ENCODE measurements at regions not wholly inside any gene's neighbourhood (a gene's known extent, or its start where the extent isn't known, plus 50 kb on each side); places are given as distances from the start of the nearest gene placed in this dataset.

DNA sequence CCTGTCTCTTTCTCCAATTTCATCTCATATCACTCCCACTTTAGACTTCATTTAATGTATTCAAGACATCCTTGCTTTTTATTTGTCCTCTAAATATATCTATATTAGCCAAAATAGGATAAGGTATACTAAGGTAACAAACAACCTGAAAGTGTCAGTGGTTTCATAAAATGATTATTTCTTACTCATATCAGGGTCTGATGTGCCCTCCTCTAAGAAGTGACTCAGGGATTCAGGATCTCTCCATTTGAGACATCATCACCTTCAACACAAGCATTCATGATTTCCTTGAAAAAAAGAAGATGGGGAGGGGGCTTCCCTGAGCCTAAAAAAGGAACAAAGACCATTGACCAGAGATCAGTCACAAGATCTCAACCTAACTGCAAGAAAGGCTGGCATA is 131.4 kb upstream of the POU2AF2 start:
- TF ChIP-seq TCF12 (IDR thresholded peaks at IDR 0.05; ENCODE audit: low read depth) (no peak), CREB1 (IDR thresholded peaks at IDR 0.05; ENCODE audit: low read depth) (no peak), EP300 (IDR thresholded peaks at IDR 0.05; ENCODE audit: borderline replicate concordance) (no peak), NFIC (IDR thresholded peaks at IDR 0.05) (no peak), TEAD4 (IDR thresholded peaks at IDR 0.05) (no peak), EGR1 (IDR thresholded peaks at IDR 0.05) (no peak), YY1 (IDR thresholded peaks at IDR 0.05; ENCODE audit: low read depth) (no peak), ZBTB7A (IDR thresholded peaks at IDR 0.05; ENCODE audit: low read depth) (no peak)
- TF ChIP-seq, protein P1, sequence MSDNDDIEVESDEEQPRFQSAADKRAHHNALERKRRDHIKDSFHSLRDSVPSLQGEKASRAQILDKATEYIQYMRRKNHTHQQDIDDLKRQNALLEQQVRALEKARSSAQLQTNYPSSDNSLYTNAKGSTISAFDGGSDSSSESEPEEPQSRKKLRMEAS (IDR thresholded peaks at IDR 0.05) = no peak
- TF ChIP-seq, protein P2, sequence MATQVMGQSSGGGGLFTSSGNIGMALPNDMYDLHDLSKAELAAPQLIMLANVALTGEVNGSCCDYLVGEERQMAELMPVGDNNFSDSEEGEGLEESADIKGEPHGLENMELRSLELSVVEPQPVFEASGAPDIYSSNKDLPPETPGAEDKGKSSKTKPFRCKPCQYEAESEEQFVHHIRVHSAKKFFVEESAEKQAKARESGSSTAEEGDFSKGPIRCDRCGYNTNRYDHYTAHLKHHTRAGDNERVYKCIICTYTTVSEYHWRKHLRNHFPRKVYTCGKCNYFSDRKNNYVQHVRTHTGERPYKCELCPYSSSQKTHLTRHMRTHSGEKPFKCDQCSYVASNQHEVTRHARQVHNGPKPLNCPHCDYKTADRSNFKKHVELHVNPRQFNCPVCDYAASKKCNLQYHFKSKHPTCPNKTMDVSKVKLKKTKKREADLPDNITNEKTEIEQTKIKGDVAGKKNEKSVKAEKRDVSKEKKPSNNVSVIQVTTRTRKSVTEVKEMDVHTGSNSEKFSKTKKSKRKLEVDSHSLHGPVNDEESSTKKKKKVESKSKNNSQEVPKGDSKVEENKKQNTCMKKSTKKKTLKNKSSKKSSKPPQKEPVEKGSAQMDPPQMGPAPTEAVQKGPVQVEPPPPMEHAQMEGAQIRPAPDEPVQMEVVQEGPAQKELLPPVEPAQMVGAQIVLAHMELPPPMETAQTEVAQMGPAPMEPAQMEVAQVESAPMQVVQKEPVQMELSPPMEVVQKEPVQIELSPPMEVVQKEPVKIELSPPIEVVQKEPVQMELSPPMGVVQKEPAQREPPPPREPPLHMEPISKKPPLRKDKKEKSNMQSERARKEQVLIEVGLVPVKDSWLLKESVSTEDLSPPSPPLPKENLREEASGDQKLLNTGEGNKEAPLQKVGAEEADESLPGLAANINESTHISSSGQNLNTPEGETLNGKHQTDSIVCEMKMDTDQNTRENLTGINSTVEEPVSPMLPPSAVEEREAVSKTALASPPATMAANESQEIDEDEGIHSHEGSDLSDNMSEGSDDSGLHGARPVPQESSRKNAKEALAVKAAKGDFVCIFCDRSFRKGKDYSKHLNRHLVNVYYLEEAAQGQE (IDR thresholded peaks at IDR 0.05; ENCODE audit: low read depth) = no peak

DNA sequence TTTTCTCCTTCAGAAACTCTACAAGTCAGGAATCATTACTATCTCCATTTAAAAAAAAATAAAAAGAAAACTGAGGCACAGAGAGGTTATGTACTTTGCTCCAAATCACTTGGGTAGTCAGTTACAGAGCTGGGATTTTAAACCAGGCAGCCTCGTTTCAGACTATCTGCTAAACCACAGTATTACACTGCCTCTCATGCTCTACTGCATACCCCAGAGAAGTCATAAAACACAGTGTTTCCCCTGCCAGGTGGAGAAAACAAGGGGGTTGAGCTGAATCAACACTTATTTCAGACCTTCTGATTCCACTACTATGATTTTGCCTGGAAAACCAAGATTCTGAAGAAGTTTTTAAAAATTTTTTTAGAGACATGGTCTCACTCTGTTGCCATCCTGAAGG is 132.9 kb upstream of the POU2AF2 start:
- no peak for TF ChIP-seq EGR1 (IDR thresholded peaks at IDR 0.05)
- TF ChIP-seq YY1 (IDR thresholded peaks at IDR 0.05; ENCODE audit: low read depth) = no peak
- TF ChIP-seq RAD21 (IDR thresholded peaks at IDR 0.05; ENCODE audit: low read depth) = no peak
- no peak for TF ChIP-seq TCF12 (IDR thresholded peaks at IDR 0.05; ENCODE audit: low read depth)
- no peak for TF ChIP-seq EP300 (IDR thresholded peaks at IDR 0.05; ENCODE audit: borderline replicate concordance)
- TF ChIP-seq, protein P2 (IDR thresholded peaks at IDR 0.05; ENCODE audit: low read depth) = no peak

DNA sequence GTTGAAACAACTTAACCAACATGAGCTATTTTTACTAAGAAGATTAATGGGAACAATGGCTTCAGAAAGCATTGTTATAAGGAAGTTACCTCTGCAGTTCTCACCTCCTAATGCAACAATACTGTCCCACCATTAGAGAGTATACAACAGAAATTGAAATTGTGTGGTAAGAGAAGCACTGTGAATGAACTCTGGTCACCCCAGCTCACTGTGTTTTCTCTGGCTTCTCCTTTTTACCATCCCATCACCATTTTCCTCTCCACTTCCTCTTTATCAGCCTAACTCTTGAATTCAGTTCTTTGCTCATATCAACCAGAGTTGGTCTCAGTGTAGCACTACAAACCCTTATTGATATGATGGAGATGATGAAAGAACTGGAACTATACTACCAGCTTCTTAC is 138.0 kb upstream of the POU2AF2 start:
- TF ChIP-seq EP300 (IDR thresholded peaks at IDR 0.05; ENCODE audit: borderline replicate concordance) (no peak), ZBTB7A (IDR thresholded peaks at IDR 0.05; ENCODE audit: low read depth) (no peak), EGR1 (IDR thresholded peaks at IDR 0.05) (no peak), NFIC (IDR thresholded peaks at IDR 0.05) (no peak), TEAD4 (IDR thresholded peaks at IDR 0.05) (no peak), TAF1 (IDR thresholded peaks at IDR 0.05; ENCODE audit: low read depth) (no peak), FOXM1 (IDR thresholded peaks at IDR 0.05; ENCODE audit: borderline replicate concordance, low read depth) (no peak), CEBPB (IDR thresholded peaks at IDR 0.05) (no peak), RAD21 (IDR thresholded peaks at IDR 0.05; ENCODE audit: low read depth) (no peak), TCF12 (IDR thresholded peaks at IDR 0.05; ENCODE audit: low read depth) (no peak), YY1 (IDR thresholded peaks at IDR 0.05; ENCODE audit: low read depth) (no peak), CREB1 (IDR thresholded peaks at IDR 0.05; ENCODE audit: low read depth) (no peak)
- TF ChIP-seq, protein P3, sequence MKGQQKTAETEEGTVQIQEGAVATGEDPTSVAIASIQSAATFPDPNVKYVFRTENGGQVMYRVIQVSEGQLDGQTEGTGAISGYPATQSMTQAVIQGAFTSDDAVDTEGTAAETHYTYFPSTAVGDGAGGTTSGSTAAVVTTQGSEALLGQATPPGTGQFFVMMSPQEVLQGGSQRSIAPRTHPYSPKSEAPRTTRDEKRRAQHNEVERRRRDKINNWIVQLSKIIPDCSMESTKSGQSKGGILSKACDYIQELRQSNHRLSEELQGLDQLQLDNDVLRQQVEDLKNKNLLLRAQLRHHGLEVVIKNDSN (IDR thresholded peaks at IDR 0.05) = no peak
- TF ChIP-seq, protein P2 (IDR thresholded peaks at IDR 0.05; ENCODE audit: low read depth) = no peak
- TF ChIP-seq, protein P1 (IDR thresholded peaks at IDR 0.05) = no peak

DNA sequence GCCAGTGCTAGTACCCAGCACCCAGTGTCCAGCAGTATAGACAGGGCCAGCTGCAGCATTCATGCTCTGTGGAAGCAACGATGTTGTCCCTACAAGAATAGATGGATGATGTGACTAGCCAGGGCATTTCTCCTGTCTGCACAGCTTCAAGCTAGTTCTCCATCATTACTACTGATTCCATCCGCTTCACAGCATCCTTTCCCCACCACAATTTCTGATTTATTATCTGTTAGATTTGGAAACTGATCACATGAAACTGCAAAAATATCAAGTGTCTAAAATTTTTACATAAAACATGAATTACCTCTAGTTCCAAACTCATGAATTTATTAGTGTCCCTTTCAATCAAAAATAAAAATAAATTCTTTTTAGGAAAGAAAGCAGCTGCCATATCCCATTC is 138.9 kb upstream of the POU2AF2 start:
- TF ChIP-seq ZBTB7A (IDR thresholded peaks at IDR 0.05; ENCODE audit: low read depth) (no peak), CEBPB (IDR thresholded peaks at IDR 0.05) (no peak), EP300 (IDR thresholded peaks at IDR 0.05; ENCODE audit: borderline replicate concordance) (no peak), RAD21 (IDR thresholded peaks at IDR 0.05; ENCODE audit: low read depth) (no peak), YY1 (IDR thresholded peaks at IDR 0.05; ENCODE audit: low read depth) (no peak), NFIC (IDR thresholded peaks at IDR 0.05) (no peak), CREB1 (IDR thresholded peaks at IDR 0.05; ENCODE audit: low read depth) (no peak), FOXM1 (IDR thresholded peaks at IDR 0.05; ENCODE audit: borderline replicate concordance, low read depth) (no peak), EGR1 (IDR thresholded peaks at IDR 0.05) (no peak)
- TF ChIP-seq, protein P1 (IDR thresholded peaks at IDR 0.05) = no peak
- TF ChIP-seq, protein P2 (IDR thresholded peaks at IDR 0.05; ENCODE audit: low read depth) = no peak

All from Ishikawa (cell line).